ENCODE measurements at regions not wholly inside any gene's neighbourhood (a gene's known extent, or its start where the extent isn't known, plus 50 kb on each side); places are given as distances from the start of the nearest gene placed in this dataset.

GRCh38 chr6:144345451-144345850 is 60.3 kb downstream of the UTRN start:
- H3K27me3 ChIP-seq (ENCODE audit: low read depth, low read length), result no peaks in the 10 kb centered on the region
- H3K36me3 ChIP-seq (ENCODE audit: control insufficient read depth in 1 of 2, insufficient read depth in 2 of 2, low read length in 2 of 2), result no peaks in the 10 kb centered on the region
- no peak overlapping the region for H3K27ac ChIP-seq (ENCODE audit: low read length)
- H3K4me3 ChIP-seq (ENCODE audit: low read depth in 1 of 2, low read length in 2 of 2), result no peak overlapping the region
- H3K4me1 ChIP-seq (ENCODE audit: control insufficient read depth in 1 of 2, insufficient read depth in 2 of 2, low read length in 2 of 2), result peaks cover 9 to 21% of the 10 kb centered on the region in 2 donors
- no peaks in the 10 kb centered on the region for H3K9me3 ChIP-seq (ENCODE audit: control insufficient read depth in 1 of 2, low read length in 2 of 2)

- Histone ChIP-seq H3K27ac (ENCODE audit: low read length) (no peak overlapping the region), H3K4me1 (ENCODE audit: control insufficient read depth in 1 of 2, insufficient read depth in 2 of 2, low read length in 2 of 2) (peaks cover 15 to 31% of the 10 kb centered on the region in 2 donors), H3K27me3 (ENCODE audit: low read depth, low read length) (no peaks in the 10 kb centered on the region), H3K4me3 (ENCODE audit: low read depth in 1 of 2, low read length in 2 of 2) (no peak overlapping the region), H3K36me3 (ENCODE audit: control insufficient read depth in 1 of 2, insufficient read depth in 2 of 2, low read length in 2 of 2) (no peaks in the 10 kb centered on the region), H3K9me3 (ENCODE audit: control insufficient read depth in 1 of 2, low read length in 2 of 2) (no peaks in the 10 kb centered on the region)
Observed at GRCh38 chr6:144346719-144347447, 61.7 kb downstream of the UTRN start.

DNA sequence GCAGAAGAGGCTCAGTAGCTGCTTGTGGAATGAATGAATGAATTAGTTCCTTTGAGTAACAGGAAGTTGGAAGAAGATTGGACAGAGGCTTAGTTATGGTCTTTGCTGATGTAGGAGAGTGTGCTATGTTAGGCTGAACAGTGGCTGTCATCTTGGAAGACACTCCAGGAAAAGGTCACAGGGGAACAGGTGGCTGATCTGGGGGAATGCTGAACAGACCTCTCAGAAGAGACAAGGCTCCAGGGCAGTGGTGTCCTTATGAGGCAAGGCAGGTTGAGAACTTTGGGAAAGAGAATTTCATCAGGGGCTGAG is 62.3 kb downstream of the UTRN start:
- Histone ChIP-seq H3K4me3 (ENCODE audit: low read depth in 1 of 2, low read length in 2 of 2) (no peak overlapping the region), H3K4me1 (ENCODE audit: control insufficient read depth in 1 of 2, insufficient read depth in 2 of 2, low read length in 2 of 2) (peaks cover 20 to 29% of the 10 kb centered on the region in 2 donors), H3K27ac (ENCODE audit: low read length) (no peak overlapping the region)

GRCh38 chr6:144347933-144348332 is 62.8 kb downstream of the UTRN start:
- H3K27ac ChIP-seq (ENCODE audit: low read length), result no peak overlapping the region
- no peaks in the 10 kb centered on the region for H3K27me3 ChIP-seq (ENCODE audit: low read depth, low read length)
- no peaks in the 10 kb centered on the region for H3K36me3 ChIP-seq (ENCODE audit: control insufficient read depth in 1 of 2, insufficient read depth in 2 of 2, low read length in 2 of 2)
- H3K4me1 ChIP-seq (ENCODE audit: control insufficient read depth in 1 of 2, insufficient read depth in 2 of 2, low read length in 2 of 2), result peaks cover 22 to 29% of the 10 kb centered on the region in 2 donors
- no peaks in the 10 kb centered on the region for H3K9me3 ChIP-seq (ENCODE audit: control insufficient read depth in 1 of 2, low read length in 2 of 2)
- no peak overlapping the region for H3K4me3 ChIP-seq (ENCODE audit: low read depth in 1 of 2, low read length in 2 of 2)

More for the DNA sequence above, 62.3 kb downstream of the UTRN start:
- Histone ChIP-seq H3K9me3 (ENCODE audit: control insufficient read depth in 1 of 2, low read length in 2 of 2) (no peaks in the 10 kb centered on the region), H3K27me3 (ENCODE audit: low read depth, low read length) (no peaks in the 10 kb centered on the region), H3K36me3 (ENCODE audit: control insufficient read depth in 1 of 2, insufficient read depth in 2 of 2, low read length in 2 of 2) (no peaks in the 10 kb centered on the region)

DNA sequence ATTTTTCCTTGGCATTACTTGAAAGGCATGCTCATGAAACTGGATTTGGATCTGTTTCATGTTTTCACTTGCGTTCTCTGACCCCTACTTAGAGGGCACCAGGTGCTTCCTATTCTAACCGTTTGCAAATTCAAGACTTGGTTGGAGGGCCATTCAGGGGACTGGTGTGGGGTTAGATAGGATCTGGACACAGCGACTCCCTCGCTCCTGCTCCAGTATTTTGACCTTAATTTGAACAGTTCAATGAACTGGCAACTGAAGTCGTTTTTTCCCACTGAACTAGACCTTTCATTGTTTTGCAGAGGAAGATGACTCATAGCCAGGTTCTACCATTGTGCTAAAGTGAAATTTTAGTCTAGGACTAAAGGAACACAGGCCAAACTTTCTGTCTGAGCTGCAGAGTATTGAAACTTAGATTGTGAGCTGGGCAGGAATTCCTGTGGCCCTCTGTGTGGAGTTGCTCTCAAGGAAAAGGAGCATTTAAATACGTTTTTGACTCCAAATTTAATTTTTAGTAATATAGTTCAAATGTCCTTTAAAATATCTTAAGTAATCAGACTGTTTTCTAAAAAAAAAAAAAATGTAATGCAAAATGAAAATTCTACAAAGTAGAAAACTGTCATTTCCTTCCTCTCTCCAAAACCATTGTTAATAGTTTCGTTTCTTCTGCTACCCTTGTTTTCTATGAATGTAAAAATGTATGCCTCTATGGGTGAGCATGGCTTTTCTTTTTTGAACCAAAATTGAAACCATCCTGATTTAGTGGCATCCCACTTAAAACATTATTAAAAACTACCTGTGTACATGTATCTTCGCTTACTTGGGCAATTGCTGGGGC is 64.8 kb downstream of the UTRN start:
- Histone ChIP-seq H3K4me3 (ENCODE audit: low read depth in 1 of 2, low read length in 2 of 2) (peak overlapping the region in 1 of 2 donors; percentile 34), H3K27ac (ENCODE audit: low read length) (peak overlapping the region; percentile 65)

DNA sequence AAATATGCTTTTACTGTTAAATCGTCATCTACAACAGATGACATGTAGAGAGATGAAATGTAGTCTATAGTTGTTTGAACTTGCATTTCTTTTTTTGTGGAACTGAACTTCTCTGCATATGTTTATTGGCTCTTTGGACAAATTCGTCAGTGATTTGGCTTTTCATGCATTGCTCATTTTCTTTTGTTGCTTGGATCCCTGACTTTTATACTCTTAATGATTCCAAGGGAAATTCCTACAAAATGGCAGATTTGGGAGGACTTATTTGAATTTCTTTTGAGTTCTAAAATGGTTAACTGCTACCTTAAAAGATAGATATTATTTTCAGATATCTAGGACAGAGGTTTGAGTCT is 65.4 kb downstream of the UTRN start:
- Histone ChIP-seq H3K36me3 (ENCODE audit: control insufficient read depth in 1 of 2, insufficient read depth in 2 of 2, low read length in 2 of 2) (no peaks in the 10 kb centered on the region), H3K27ac (ENCODE audit: low read length) (peak overlapping the region; percentile 65), H3K4me1 (ENCODE audit: control insufficient read depth in 1 of 2, insufficient read depth in 2 of 2, low read length in 2 of 2) (peaks cover 22 to 29% of the 10 kb centered on the region in 2 donors), H3K9me3 (ENCODE audit: control insufficient read depth in 1 of 2, low read length in 2 of 2) (no peaks in the 10 kb centered on the region), H3K4me3 (ENCODE audit: low read depth in 1 of 2, low read length in 2 of 2) (peak overlapping the region in 1 of 2 donors; percentile 34), H3K27me3 (ENCODE audit: low read depth, low read length) (no peaks in the 10 kb centered on the region)

More for the DNA sequence above, 64.8 kb downstream of the UTRN start:
- H3K36me3 ChIP-seq (ENCODE audit: control insufficient read depth in 1 of 2, insufficient read depth in 2 of 2, low read length in 2 of 2), result no peaks in the 10 kb centered on the region
- H3K9me3 ChIP-seq (ENCODE audit: control insufficient read depth in 1 of 2, low read length in 2 of 2), result no peaks in the 10 kb centered on the region
- H3K4me1 ChIP-seq (ENCODE audit: control insufficient read depth in 1 of 2, insufficient read depth in 2 of 2, low read length in 2 of 2), result peaks cover 22 to 29% of the 10 kb centered on the region in 2 donors
- H3K27me3 ChIP-seq (ENCODE audit: low read depth, low read length), result no peaks in the 10 kb centered on the region

- Histone ChIP-seq H3K4me3 (ENCODE audit: low read depth in 1 of 2, low read length in 2 of 2) (no peak overlapping the region), H3K4me1 (ENCODE audit: control insufficient read depth in 1 of 2, insufficient read depth in 2 of 2, low read length in 2 of 2) (peaks cover 22 to 29% of the 10 kb centered on the region in 2 donors), H3K27ac (ENCODE audit: low read length) (peak overlapping the region; percentile 54), H3K9me3 (ENCODE audit: control insufficient read depth in 1 of 2, low read length in 2 of 2) (no peaks in the 10 kb centered on the region), H3K36me3 (ENCODE audit: control insufficient read depth in 1 of 2, insufficient read depth in 2 of 2, low read length in 2 of 2) (no peaks in the 10 kb centered on the region), H3K27me3 (ENCODE audit: low read depth, low read length) (no peaks in the 10 kb centered on the region)
Observed at GRCh38 chr6:144351379-144352127, 66.4 kb downstream of the UTRN start.

GRCh38 chr6:144352331-144352730 is 67.2 kb downstream of the UTRN start:
- Histone ChIP-seq H3K4me1 (ENCODE audit: control insufficient read depth in 1 of 2, insufficient read depth in 2 of 2, low read length in 2 of 2) (peaks cover 18 to 24% of the 10 kb centered on the region in 2 donors), H3K27me3 (ENCODE audit: low read depth, low read length) (no peaks in the 10 kb centered on the region), H3K27ac (ENCODE audit: low read length) (no peak overlapping the region), H3K4me3 (ENCODE audit: low read depth in 1 of 2, low read length in 2 of 2) (no peak overlapping the region), H3K36me3 (ENCODE audit: control insufficient read depth in 1 of 2, insufficient read depth in 2 of 2, low read length in 2 of 2) (no peaks in the 10 kb centered on the region), H3K9me3 (ENCODE audit: control insufficient read depth in 1 of 2, low read length in 2 of 2) (no peaks in the 10 kb centered on the region)

GRCh38 chr6:144353871-144354314 is 68.8 kb downstream of the UTRN start:
- H3K27me3 ChIP-seq (ENCODE audit: low read depth, low read length), result no peaks in the 10 kb centered on the region
- H3K27ac ChIP-seq (ENCODE audit: low read length), result no peak overlapping the region
- H3K4me1 ChIP-seq (ENCODE audit: control insufficient read depth in 1 of 2, insufficient read depth in 2 of 2, low read length in 2 of 2), result peaks cover 16 to 24% of the 10 kb centered on the region in 2 donors
- H3K4me3 ChIP-seq (ENCODE audit: low read depth in 1 of 2, low read length in 2 of 2), result no peak overlapping the region
- H3K9me3 ChIP-seq (ENCODE audit: control insufficient read depth in 1 of 2, low read length in 2 of 2), result no peaks in the 10 kb centered on the region
- no peaks in the 10 kb centered on the region for H3K36me3 ChIP-seq (ENCODE audit: control insufficient read depth in 1 of 2, insufficient read depth in 2 of 2, low read length in 2 of 2)

- Histone ChIP-seq H3K27me3 (ENCODE audit: low read depth, low read length) (no peaks in the 10 kb centered on the region), H3K4me1 (ENCODE audit: control insufficient read depth in 1 of 2, insufficient read depth in 2 of 2, low read length in 2 of 2) (peaks cover 5 to 6% of the 10 kb centered on the region in 2 donors), H3K27ac (ENCODE audit: low read length) (no peak overlapping the region), H3K9me3 (ENCODE audit: control insufficient read depth in 1 of 2, low read length in 2 of 2) (no peaks in the 10 kb centered on the region), H3K4me3 (ENCODE audit: low read depth in 1 of 2, low read length in 2 of 2) (no peak overlapping the region), H3K36me3 (ENCODE audit: control insufficient read depth in 1 of 2, insufficient read depth in 2 of 2, low read length in 2 of 2) (no peaks in the 10 kb centered on the region)
Observed at GRCh38 chr6:144359783-144360182, 74.6 kb downstream of the UTRN start.

DNA sequence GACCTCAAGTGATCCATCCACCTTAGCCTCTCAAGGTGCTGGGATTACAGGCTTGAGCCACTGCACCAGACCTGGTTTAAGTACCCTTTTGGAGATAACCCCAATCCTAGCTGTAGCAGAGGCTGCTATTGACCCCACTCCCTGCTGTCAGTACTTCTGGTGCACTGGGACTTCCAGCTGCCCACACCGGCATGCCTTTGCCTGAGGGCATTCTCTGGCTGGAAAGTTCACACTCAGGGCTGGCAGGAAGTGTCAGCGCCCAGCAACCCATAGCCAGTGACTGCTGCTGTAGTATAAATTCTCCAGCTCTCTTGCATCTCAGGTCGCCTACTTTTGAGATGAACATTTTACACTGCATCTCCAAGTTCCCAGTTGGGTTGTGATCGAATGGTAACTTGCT is 75.3 kb downstream of the UTRN start:
- peaks cover 5 to 6% of the 10 kb centered on the region in 2 donors for H3K4me1 ChIP-seq (ENCODE audit: control insufficient read depth in 1 of 2, insufficient read depth in 2 of 2, low read length in 2 of 2)
- H3K9me3 ChIP-seq (ENCODE audit: control insufficient read depth in 1 of 2, low read length in 2 of 2), result no peaks in the 10 kb centered on the region
- H3K4me3 ChIP-seq (ENCODE audit: low read depth in 1 of 2, low read length in 2 of 2), result no peak overlapping the region
- H3K27ac ChIP-seq (ENCODE audit: low read length), result no peak overlapping the region
- H3K36me3 ChIP-seq (ENCODE audit: control insufficient read depth in 1 of 2, insufficient read depth in 2 of 2, low read length in 2 of 2), result no peaks in the 10 kb centered on the region
- H3K27me3 ChIP-seq (ENCODE audit: low read depth, low read length), result no peaks in the 10 kb centered on the region

Measured in muscle layer of duodenum (tissue), 2 donors.